ENCODE measurements at regions not wholly inside any gene's neighbourhood (a gene's known extent, or its start where the extent isn't known, plus 50 kb on each side); places are given as distances from the start of the nearest gene placed in this dataset.
A peak's percentile ranks its signal among the peaks of the same experiment; 100 is the strongest.

GRCh38 chr12:58172433-58173073 lies 231.2 kb downstream of the ATP23 start:
- DNase-seq (no peak), ATAC-seq (ENCODE audit: poor library complexity) (no peak)
- intact Hi-C loops (cut with DNase I) = no loop called here

- ATAC-seq (ENCODE audit: poor library complexity) (no peak), DNase-seq (no peak)
- intact Hi-C loops (cut with DNase I) = no loop called here
These were observed 232.9 kb downstream of the ATP23 start for GRCh38 chr12:58174316-58174715.

- DNase-seq (no peak), ATAC-seq (ENCODE audit: poor library complexity) (peak; percentile 63)
- intact Hi-C loops (cut with DNase I) = no loop called here
These were observed 235.0 kb downstream of the ATP23 start for GRCh38 chr12:58176296-58176869.

- DNase-seq = no peak
- no peak for ATAC-seq (ENCODE audit: poor library complexity)
- intact Hi-C loops (cut with DNase I) = no loop called here
These were observed 236.0 kb downstream of the ATP23 start for GRCh38 chr12:58177366-58177765.

GRCh38 chr12:58184212-58184611 lies 242.8 kb downstream of the ATP23 start:
- ATAC-seq (ENCODE audit: poor library complexity) (no peak), DNase-seq (no peak)
- intact Hi-C loops (cut with DNase I) = no loop called here

- intact Hi-C loops (cut with DNase I) = no loop called here
- DNase-seq = no peak
- ATAC-seq (ENCODE audit: poor library complexity) = no peak
These were observed 245.0 kb downstream of the ATP23 start for GRCh38 chr12:58186401-58186800.

- no peak for ATAC-seq (ENCODE audit: poor library complexity)
- intact Hi-C loops (cut with DNase I) = no loop called here
- DNase-seq = no peak
These were observed 245.5 kb downstream of the ATP23 start for GRCh38 chr12:58186914-58187313.

GRCh38 chr12:58189030-58189429 lies 247.7 kb downstream of the ATP23 start:
- no peak for DNase-seq
- ATAC-seq (ENCODE audit: poor library complexity) = no peak
- intact Hi-C loops (cut with DNase I) = no loop called here

- no peak for ATAC-seq (ENCODE audit: poor library complexity)
- intact Hi-C loops (cut with DNase I) = no loop called here
- no peak for DNase-seq
These were observed 248.5 kb downstream of the ATP23 start for GRCh38 chr12:58189893-58190292.

- DNase-seq (no peak), ATAC-seq (ENCODE audit: poor library complexity) (no peak)
- intact Hi-C loops (cut with DNase I) = no loop called here
These were observed 249.3 kb downstream of the ATP23 start for GRCh38 chr12:58190618-58191017.

GRCh38 chr12:58196971-58197370 lies 255.6 kb downstream of the ATP23 start:
- ATAC-seq (ENCODE audit: poor library complexity) (no peak), DNase-seq (no peak)
- intact Hi-C loops (cut with DNase I) = no loop called here

- ATAC-seq (ENCODE audit: poor library complexity) = peak; percentile 49
These were observed 261.8 kb downstream of the ATP23 start for GRCh38 chr12:58202933-58203718.

GRCh38 chr12:58204071-58204470 lies 262.7 kb downstream of the ATP23 start:
- ATAC-seq (ENCODE audit: poor library complexity) (no peak), DNase-seq (no peak)
- intact Hi-C loops (cut with DNase I) = no loop called here

More at GRCh38 chr12:58202933-58203718, 261.8 kb downstream of the ATP23 start:
- intact Hi-C loops (cut with DNase I) = no loop called here
- no peak for DNase-seq

GRCh38 chr12:58206876-58207275 lies 265.5 kb downstream of the ATP23 start:
- intact Hi-C loops (cut with DNase I) = no loop called here
- ATAC-seq (ENCODE audit: poor library complexity) (no peak), DNase-seq (no peak)

GRCh38 chr12:58211211-58211610 lies 269.8 kb downstream of the ATP23 start:
- ATAC-seq (ENCODE audit: poor library complexity) = no peak
- no peak for DNase-seq
- intact Hi-C loops (cut with DNase I) = no loop called here

- DNase-seq (no peak), ATAC-seq (ENCODE audit: poor library complexity) (no peak)
- intact Hi-C loops (cut with DNase I) = no loop called here
These were observed 275.8 kb downstream of the ATP23 start for GRCh38 chr12:58217130-58217529.

- intact Hi-C loops (cut with DNase I) = no loop called here
- DNase-seq (no peak), ATAC-seq (ENCODE audit: poor library complexity) (no peak)
These were observed 283.3 kb downstream of the ATP23 start for GRCh38 chr12:58224536-58225105.

GRCh38 chr12:58225203-58225877 lies 284.0 kb downstream of the ATP23 start:
- no peak for DNase-seq
- ATAC-seq (ENCODE audit: poor library complexity) = no peak
- intact Hi-C loops (cut with DNase I) = no loop called here

GRCh38 chr12:58233886-58234285 lies 292.5 kb downstream of the ATP23 start:
- intact Hi-C loops (cut with DNase I) = no loop called here
- DNase-seq = no peak
- ATAC-seq (ENCODE audit: poor library complexity) = no peak

Data from Right ventricle myocardium superior (tissue), 1 donor.